H1 (cell line): ENCODE measurements at regions not wholly inside any gene's neighbourhood (a gene's known extent, or its start where the extent isn't known, plus 50 kb on each side); places are given as distances from the start of the nearest gene placed in this dataset.

Experiments used
- TAF7 ChIP-seq: optimal IDR thresholded peaks from 2 replicates; pipeline ENCODE3; 2011; ENCODE audit warnings: low read depth, mild to moderate bottlenecking, inconsistent platforms, low read length, moderate library complexity, borderline replicate concordance

DNA sequence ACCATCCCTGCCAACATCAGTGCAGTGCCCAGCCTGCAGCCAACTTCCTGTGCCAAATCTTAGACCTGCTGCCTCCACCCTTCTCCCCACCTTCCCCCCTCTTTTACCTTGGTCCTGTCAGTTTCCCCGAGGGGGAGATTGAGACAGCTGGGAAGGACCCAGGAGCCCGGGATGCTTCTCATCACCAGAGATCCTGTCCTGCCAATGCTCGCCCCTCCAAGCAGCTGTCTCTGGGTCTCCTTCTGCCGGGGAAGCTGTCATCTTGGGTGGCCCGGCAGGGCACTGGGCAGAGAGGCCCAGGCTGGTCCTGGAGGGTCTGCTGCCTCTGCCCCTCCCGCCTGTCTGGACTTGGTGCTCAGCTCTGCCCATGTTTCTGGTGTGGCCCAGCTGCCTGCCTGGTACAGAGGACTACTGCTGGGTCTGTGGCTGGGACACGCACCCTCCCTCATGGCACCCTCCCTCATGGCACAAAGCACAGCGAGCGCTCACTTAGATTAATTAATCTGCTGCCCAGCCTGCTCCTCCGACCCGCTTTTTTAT, 60.4 kb upstream of the THY1 start (continued):
- no peak for TF ChIP-seq TAF7
